Mesodermal cell (in vitro differentiated cells): ENCODE measurements at regions not wholly inside any gene's neighbourhood (a gene's known extent, or its start where the extent isn't known, plus 50 kb on each side); places are given as distances from the start of the nearest gene placed in this dataset.

Source experiments
- H3K27ac ChIP-seq: 2 replicates; pipeline ENCODE4 v1.7.0; 2013; ENCODE audit warnings: mild to moderate bottlenecking, low read depth, low read length, moderate library complexity; ENCODE audit not compliant: severe bottlenecking
- H3K36me3 ChIP-seq: 2 replicates; pipeline ENCODE4 v1.7.1; 2013; ENCODE audit warnings: mild to moderate bottlenecking, low read length, moderate library complexity; ENCODE audit not compliant: control insufficient read depth, insufficient read depth
- H3K4me1 ChIP-seq: one replicate; pipeline ENCODE4 v1.7.1; 2013; ENCODE audit warnings: mild to moderate bottlenecking, low read length; ENCODE audit not compliant: insufficient read depth, control insufficient read depth, poor library complexity, severe bottlenecking
- H3K4me3 ChIP-seq: 2 replicates; pipeline ENCODE4 v1.7.0; 2013; ENCODE audit warnings: low read length, control low read depth, mild to moderate bottlenecking; ENCODE audit not compliant: insufficient read depth, poor library complexity, severe bottlenecking; ENCODE audit errors: extremely low read depth
- H3K9me3 ChIP-seq: 2 replicates; pipeline ENCODE4 v1.7.1; 2013; ENCODE audit warnings: mild to moderate bottlenecking, low read length, moderate library complexity; ENCODE audit not compliant: control insufficient read depth
- WGBS, 2 experiments: methylation state at CpG; one replicate each; pipeline ENCODE4 v1.1.5; 2013; ENCODE audit warnings: missing lambda C conversion rate in 2 of 2; ENCODE audit not compliant: insufficient coverage in 2 of 2; 5-methylcytosine and 5-hydroxymethylcytosine counted together

GRCh38 chr22:48116871-48117270 lies 1354.4 kb downstream of the TBC1D22A start:
- Histone ChIP-seq H3K4me1 (no peaks in the 10 kb centered on the region), H3K36me3 (no peaks in the 10 kb centered on the region), H3K27ac (no peak overlapping the region), H3K9me3 (no peaks in the 10 kb centered on the region), H3K4me3 (no peak overlapping the region)
- 88% methylated on average over 2 of the region's 4 CpGs; no CpG with 5 or more reads in 1 of the 2 experiments for WGBS, 2 experiments

DNA sequence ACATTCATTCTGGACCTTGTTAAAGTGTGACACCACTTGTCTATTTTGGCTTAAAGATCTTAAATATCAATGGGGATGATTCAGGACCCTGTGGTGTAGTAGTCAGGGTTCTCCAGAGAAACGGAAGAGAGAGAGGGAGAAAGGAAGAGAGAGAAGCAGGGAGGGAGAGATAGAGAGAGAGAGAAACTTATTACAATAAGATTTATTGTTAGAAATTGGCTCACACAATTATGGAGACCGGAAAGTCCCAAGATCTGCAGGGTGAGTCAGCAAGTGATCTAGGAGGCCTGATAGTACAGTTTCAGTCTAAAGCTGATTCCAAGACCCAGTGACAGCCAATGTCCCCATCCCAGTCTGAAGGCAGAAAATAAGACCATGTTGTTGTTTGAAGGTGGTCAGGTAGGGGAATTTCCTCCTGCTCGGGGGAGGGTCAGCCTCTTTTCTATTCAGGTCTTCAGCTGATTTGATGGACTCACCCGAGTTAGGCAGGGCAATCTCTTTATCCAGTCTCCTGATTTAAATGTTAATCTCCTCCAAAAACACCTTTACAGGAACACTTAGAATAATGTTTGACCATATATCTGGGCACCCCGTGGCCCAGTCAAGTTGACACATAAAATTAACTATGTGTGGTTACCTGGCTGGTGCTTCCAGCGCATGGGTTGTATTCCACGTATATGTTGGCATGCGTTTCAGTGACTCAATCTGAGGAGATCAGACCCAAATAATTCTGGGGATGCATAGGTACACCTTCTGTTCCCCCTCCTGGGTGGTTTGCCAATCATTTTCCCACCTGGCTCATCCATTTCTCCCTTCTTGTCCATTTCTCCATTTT lies 1350.5 kb downstream of the TBC1D22A start:
- WGBS, 2 experiments: 85 to 94% methylated on average over 4 to 7 of the region's 8 CpGs
- Histone ChIP-seq H3K4me1 (no peaks in the 10 kb centered on the region), H3K4me3 (no peak overlapping the region), H3K27ac (no peak overlapping the region), H3K36me3 (no peaks in the 10 kb centered on the region), H3K9me3 (peaks cover 8% of the 10 kb centered on the region)

- 91 to 95% methylated on average over 4 of the region's 6 CpGs for WGBS, 2 experiments
- Histone ChIP-seq H3K27ac (no peak overlapping the region), H3K36me3 (no peaks in the 10 kb centered on the region), H3K9me3 (peaks cover 8% of the 10 kb centered on the region), H3K4me1 (no peaks in the 10 kb centered on the region), H3K4me3 (no peak overlapping the region)
Observed at GRCh38 chr22:48106715-48107259, 1344.3 kb downstream of the TBC1D22A start.

DNA sequence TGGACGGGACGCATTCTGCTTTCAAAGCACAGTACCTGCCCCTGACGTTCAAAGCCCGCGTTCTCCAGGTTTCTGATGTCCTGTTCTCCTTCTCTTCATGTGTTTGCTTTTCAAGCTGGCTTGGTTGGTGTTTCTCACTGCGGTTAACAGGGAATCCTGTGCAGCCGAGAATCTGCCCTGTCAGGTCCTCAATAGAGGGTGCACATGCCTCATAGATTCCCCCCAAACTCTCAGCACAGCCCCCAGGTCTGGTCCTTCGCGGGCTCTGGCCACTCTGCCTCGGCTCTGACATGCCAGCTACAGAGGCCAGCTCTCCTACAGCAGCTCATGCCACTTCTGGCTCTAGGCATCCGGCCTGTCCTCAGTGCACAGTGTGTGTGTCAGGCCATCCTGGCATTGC lies 1343.8 kb downstream of the TBC1D22A start:
- Histone ChIP-seq H3K27ac (no peak overlapping the region), H3K4me1 (no peaks in the 10 kb centered on the region), H3K4me3 (no peak overlapping the region), H3K36me3 (no peaks in the 10 kb centered on the region), H3K9me3 (peaks cover 8% of the 10 kb centered on the region)
- WGBS, 2 experiments: 80 to 91% methylated on average over 9 of the region's 11 CpGs

GRCh38 chr22:48105259-48105658 lies 1342.8 kb downstream of the TBC1D22A start:
- peaks cover 8% of the 10 kb centered on the region for H3K9me3 ChIP-seq
- H3K4me1 ChIP-seq: no peaks in the 10 kb centered on the region
- no peak overlapping the region for H3K27ac ChIP-seq
- H3K4me3 ChIP-seq: no peak overlapping the region
- WGBS, 2 experiments: 90 to 94% methylated on average over 5 to 6 of the region's 9 CpGs
- no peaks in the 10 kb centered on the region for H3K36me3 ChIP-seq

DNA sequence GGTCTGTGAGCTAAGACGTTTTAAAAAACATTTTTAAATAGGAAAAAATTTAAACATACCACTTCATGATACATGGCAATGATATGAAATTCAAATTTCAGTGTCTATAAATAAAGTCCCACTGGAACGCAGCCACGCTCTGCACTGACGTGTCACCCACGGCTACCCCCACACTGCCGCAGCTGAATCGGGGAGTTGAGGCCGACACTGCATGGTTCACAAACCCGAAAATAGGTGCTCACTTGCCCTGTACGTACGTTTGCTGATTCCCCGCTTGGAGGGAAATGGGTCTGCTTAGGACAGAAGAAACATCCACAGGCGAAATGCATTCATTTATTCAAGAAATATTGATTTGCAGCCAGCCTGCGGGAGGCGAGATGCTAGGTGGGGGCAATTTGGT lies 1342.3 kb downstream of the TBC1D22A start:
- no peak overlapping the region for H3K4me3 ChIP-seq
- H3K9me3 ChIP-seq: peaks cover 8% of the 10 kb centered on the region
- no peaks in the 10 kb centered on the region for H3K4me1 ChIP-seq
- H3K27ac ChIP-seq: no peak overlapping the region
- H3K36me3 ChIP-seq: no peaks in the 10 kb centered on the region
- WGBS, 2 experiments: 90 to 91% methylated on average over 9 to 14 of the region's 15 CpGs

DNA sequence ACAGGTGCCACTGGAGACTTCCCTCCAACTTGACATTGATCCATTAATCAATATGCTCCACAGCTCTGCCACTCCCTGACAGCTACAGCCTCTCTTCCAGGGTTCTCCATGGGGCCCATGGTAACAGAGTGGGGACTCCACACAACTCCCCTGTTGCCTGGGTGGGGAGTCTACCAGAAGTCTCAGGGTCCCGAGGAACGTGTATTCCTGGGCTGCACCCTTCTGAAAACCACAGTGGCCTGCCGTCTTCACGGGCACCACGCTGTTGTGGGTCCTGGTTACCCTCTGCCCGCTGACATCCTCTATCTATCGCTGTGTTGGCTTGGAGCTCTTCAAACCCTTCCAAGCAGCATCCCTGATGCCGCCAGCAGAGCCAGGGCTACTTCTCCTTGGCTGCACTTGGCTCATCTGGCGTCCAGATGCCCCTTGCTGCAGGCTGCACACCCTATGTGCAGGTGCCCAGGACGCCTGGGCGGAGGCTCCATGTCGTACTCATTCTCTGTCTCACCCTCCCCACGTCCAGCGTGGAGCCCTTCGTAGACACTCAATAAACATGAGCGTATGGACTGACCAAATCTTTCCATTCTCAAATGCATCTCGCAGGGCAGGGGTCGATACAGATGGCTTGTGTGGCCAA lies 1341.8 kb downstream of the TBC1D22A start:
- Histone ChIP-seq H3K36me3 (no peaks in the 10 kb centered on the region), H3K9me3 (peaks cover 8% of the 10 kb centered on the region)
- 92 to 93% methylated on average over 18 of the region's 18 CpGs for WGBS, 2 experiments

GRCh38 chr22:48103126-48103875 lies 1340.9 kb downstream of the TBC1D22A start:
- WGBS, 2 experiments: 89 to 90% methylated on average over 19 to 23 of the region's 24 CpGs

More for the DNA sequence above, 1341.8 kb downstream of the TBC1D22A start:
- Histone ChIP-seq H3K4me3 (no peak overlapping the region), H3K27ac (no peak overlapping the region), H3K4me1 (no peaks in the 10 kb centered on the region)

GRCh38 chr22:48102581-48102980 lies 1340.1 kb downstream of the TBC1D22A start:
- Histone ChIP-seq H3K9me3 (no peaks in the 10 kb centered on the region), H3K27ac (no peak overlapping the region), H3K4me1 (no peaks in the 10 kb centered on the region), H3K36me3 (no peaks in the 10 kb centered on the region), H3K4me3 (no peak overlapping the region)
- WGBS, 2 experiments: 87 to 93% methylated on average over 4 to 5 of the region's 5 CpGs

More at GRCh38 chr22:48103126-48103875, 1340.9 kb downstream of the TBC1D22A start:
- H3K27ac ChIP-seq: no peak overlapping the region
- no peaks in the 10 kb centered on the region for H3K4me1 ChIP-seq
- peaks cover under 1% of the 10 kb centered on the region for H3K9me3 ChIP-seq
- H3K4me3 ChIP-seq: no peak overlapping the region
- no peaks in the 10 kb centered on the region for H3K36me3 ChIP-seq

DNA sequence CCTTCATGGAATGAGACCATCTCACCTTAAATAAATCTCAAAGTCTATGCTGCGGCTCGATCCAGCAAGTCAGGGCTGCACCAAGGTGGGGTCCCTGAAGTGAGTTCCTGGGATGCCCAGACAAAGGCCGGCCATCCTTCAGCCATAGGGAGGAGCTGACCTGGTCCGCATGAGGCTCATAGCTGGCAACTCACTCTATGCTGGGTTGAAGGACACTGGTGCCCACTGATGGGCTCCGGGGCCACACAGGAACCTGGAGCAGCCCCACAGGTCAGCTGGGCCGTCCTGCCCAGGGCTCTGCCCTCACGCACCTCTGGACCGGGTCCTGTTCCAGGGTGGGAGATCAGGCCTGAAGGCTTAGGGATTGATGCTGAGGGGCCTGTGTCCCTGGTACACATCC lies 1339.3 kb downstream of the TBC1D22A start:
- Histone ChIP-seq H3K27ac (no peak overlapping the region), H3K36me3 (no peaks in the 10 kb centered on the region), H3K4me1 (no peaks in the 10 kb centered on the region), H3K9me3 (no peaks in the 10 kb centered on the region), H3K4me3 (no peak overlapping the region)
- WGBS, 2 experiments: 90 to 93% methylated on average over 5 to 7 of the region's 8 CpGs
